ENCODE measurements at regions not wholly inside any gene's neighbourhood (a gene's known extent, or its start where the extent isn't known, plus 50 kb on each side); places are given as distances from the start of the nearest gene placed in this dataset.
"Not testable (repeated sequence)": the region's sequence is repeated elsewhere in the genome, so short reads cannot be mapped to it uniquely, and the experiment has no call there.

DNA sequence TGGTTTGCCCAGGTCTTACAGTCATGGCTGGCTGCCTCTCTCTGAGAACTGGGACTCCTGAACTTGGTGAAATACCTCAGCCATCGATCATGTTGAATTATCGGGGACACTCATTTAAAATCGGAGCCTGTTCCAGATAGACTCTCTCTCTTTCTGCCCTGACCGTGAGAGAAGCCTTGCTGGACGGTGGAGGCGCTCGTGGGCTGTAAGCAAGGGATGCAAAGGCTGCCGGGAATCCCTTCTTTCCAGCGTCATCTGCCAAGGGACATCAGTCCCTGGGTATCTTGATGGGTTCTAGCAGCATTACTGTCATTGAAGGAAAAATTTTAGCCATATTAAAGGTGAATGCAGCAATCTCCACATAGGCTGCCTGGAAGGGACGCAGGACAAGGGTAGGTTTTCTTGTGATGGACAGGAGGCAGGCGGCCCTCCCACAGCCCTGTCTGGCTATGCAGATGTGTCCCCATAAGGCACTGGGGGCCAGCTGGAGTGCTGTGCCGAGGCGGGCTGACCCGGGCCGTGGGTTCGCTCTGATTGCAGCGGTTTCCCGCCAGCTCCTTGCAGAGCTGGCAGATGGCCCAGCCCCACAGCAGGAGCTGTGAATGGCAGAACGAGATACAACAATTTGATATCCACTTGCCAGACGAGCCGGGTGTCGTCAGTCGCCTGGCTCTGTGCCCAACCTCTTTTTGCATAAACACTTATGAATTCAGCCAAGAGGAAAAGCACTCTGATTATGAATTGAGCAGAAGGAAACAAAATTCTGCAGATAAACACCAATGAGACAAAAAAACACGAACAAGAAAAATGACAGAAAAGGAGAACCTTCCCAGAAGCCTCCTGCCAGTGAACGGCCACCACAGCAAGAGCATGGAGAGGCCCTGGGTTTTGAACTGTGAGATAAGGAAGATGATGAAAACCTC is 151.9 kb upstream of the ALDH3B2 start:
- H3K79me2 ChIP-seq (ENCODE audit: control insufficient read depth in 1 of 2, insufficient read depth in 2 of 2, low read length in 2 of 2); H3K23ac ChIP-seq (ENCODE audit: insufficient read length); CTCF ChIA-PET (ENCODE audit: partially characterized antibody); H2BK20ac ChIP-seq (ENCODE audit: low read length); H3K9ac ChIP-seq (replicated peaks in 1 of 4; ENCODE audit: extremely low read depth in 1 of 4, low read depth in 3 of 4, low read length in 3 of 4); FAIRE-seq; POLR2A ChIA-PET (ENCODE audit: partially characterized antibody); H3K14ac ChIP-seq (ENCODE audit: insufficient read length); H2BK5ac ChIP-seq (ENCODE audit: low read depth, low read length); H3K4me1 ChIP-seq (replicated peaks in 1 of 4; ENCODE audit: control insufficient read depth in 3 of 4, insufficient read depth in 4 of 4, low read length in 3 of 4); H3K9me3 ChIP-seq (ENCODE audit: insufficient read depth in 2 of 2, low read depth in 1 of 2, low read length in 1 of 2); H3K27ac ChIP-seq (ENCODE audit: low read depth, low read length); H4K91ac ChIP-seq (replicated peaks; ENCODE audit: insufficient read length, low read length); H3K56ac ChIP-seq (replicated peaks; ENCODE audit: insufficient read length, low read depth, low read length); H3K79me1 ChIP-seq (ENCODE audit: low read depth, low read length); H2BK15ac ChIP-seq (ENCODE audit: low read length); H2BK120ac ChIP-seq (replicated peaks; ENCODE audit: low read depth, low read length); H2AFZ ChIP-seq (ENCODE audit: low read length); H4K5ac ChIP-seq (ENCODE audit: insufficient read length, low read depth, low read length); H2AK5ac ChIP-seq (ENCODE audit: low read depth, low read length); H3K4ac ChIP-seq (replicated peaks; ENCODE audit: insufficient read length, low read depth, low read length); DNase-seq (ENCODE audit: low read depth in 1 of 2, low spot score in 2 of 2); H3K36me3 ChIP-seq (ENCODE audit: control insufficient read depth in 2 of 4, insufficient read depth in 4 of 4, low read length in 3 of 4); H4K20me1 ChIP-seq (replicated peaks in 1 of 2; ENCODE audit: control insufficient read depth in 1 of 2, insufficient read depth in 2 of 2, low read length in 2 of 2); H3K27me3 ChIP-seq (replicated peaks in 1 of 4; ENCODE audit: control insufficient read depth in 3 of 4, extremely low read depth in 1 of 4, insufficient read depth in 3 of 4, low read length in 3 of 4); H3K18ac ChIP-seq (ENCODE audit: extremely low read depth, low read length); H4K8ac ChIP-seq (ENCODE audit: extremely low read depth, insufficient read depth, low read length); H3K4me3 ChIP-seq (ENCODE audit: extremely low read depth in 1 of 4, insufficient read depth in 2 of 4, low read depth in 3 of 4, low read length in 4 of 4); H3K23me2 ChIP-seq (ENCODE audit: low read depth, low read length): not testable (repeated sequence)
- H2BK12ac ChIP-seq (ENCODE audit: low read depth, low read length) = 0 out of 2 replicates have a peak overlapping the region, but pooled peaks have one; percentile 27
- TF ChIP-seq, protein P1, sequence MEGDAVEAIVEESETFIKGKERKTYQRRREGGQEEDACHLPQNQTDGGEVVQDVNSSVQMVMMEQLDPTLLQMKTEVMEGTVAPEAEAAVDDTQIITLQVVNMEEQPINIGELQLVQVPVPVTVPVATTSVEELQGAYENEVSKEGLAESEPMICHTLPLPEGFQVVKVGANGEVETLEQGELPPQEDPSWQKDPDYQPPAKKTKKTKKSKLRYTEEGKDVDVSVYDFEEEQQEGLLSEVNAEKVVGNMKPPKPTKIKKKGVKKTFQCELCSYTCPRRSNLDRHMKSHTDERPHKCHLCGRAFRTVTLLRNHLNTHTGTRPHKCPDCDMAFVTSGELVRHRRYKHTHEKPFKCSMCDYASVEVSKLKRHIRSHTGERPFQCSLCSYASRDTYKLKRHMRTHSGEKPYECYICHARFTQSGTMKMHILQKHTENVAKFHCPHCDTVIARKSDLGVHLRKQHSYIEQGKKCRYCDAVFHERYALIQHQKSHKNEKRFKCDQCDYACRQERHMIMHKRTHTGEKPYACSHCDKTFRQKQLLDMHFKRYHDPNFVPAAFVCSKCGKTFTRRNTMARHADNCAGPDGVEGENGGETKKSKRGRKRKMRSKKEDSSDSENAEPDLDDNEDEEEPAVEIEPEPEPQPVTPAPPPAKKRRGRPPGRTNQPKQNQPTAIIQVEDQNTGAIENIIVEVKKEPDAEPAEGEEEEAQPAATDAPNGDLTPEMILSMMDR (IDR thresholded peaks at IDR 0.05; ENCODE audit: control extremely low read depth in 1 of 3, insufficient read depth in 1 of 3, low read depth in 1 of 3, low read length in 3 of 3) = peak in 1 of 3 experiments; percentile 11; a peak in 1 of 4 replicates
- peak in 1 of 2 experiments; percentile 18; a peak in 1 of 4 replicates for TF ChIP-seq RAD21 (IDR thresholded peaks at IDR 0.05 in 1 of 2, conservative IDR thresholded peaks at IDR 0.05 in 1 of 2; ENCODE audit: low read depth in 2 of 2, low read length in 2 of 2)
- 66% methylated on average over 22 of the region's 25 CpGs; no CpG with 5 or more reads in 1 of the 2 experiments for WGBS, 2 experiments (ENCODE audit: extremely low coverage in 1 of 2, insufficient coverage in 1 of 2, insufficient read length in 1 of 2, insufficient replicate concordance in 2 of 2, low coverage in 1 of 2, low lambda C conversion rate in 2 of 2, missing lambda C conversion rate in 1 of 2)
- peak overlapping the region; percentile 21 to 42; a peak in 2 of 4 replicates for H3K4me2 ChIP-seq (ENCODE audit: insufficient read depth in 1 of 2, low read depth in 2 of 2, low read length in 2 of 2)

Measured in H1 (cell line).